HL-60 (cell line): ENCODE measurements at regions not wholly inside any gene's neighbourhood (a gene's known extent, or its start where the extent isn't known, plus 50 kb on each side); places are given as distances from the start of the nearest gene placed in this dataset.

ENCODE experiments used
- CTCF ChIP-seq: IDR thresholded peaks from one replicate; pipeline ENCODE4 v1.5.1; 2011; ENCODE audit warnings: low read length, control low read depth, inconsistent platforms; ENCODE audit not compliant: insufficient read depth
- GABPA ChIP-seq: IDR thresholded peaks from 2 replicates; pipeline ENCODE4 v1.6.1; 2012; ENCODE audit warnings: low read depth
- POLR2AphosphoS5 ChIP-seq: IDR thresholded peaks from 2 replicates; pipeline ENCODE4 v1.6.1; 2012; ENCODE audit warnings: low read depth
- REST ChIP-seq: IDR thresholded peaks from 2 replicates; pipeline ENCODE4 v1.6.1; 2012; ENCODE audit warnings: low read depth; ENCODE audit not compliant: insufficient replicate concordance

- TF ChIP-seq CTCF (no peak), POLR2AphosphoS5 (no peak), REST (no peak), GABPA (no peak)
Observed at GRCh38 chr15:47184003-47184907, 533.0 kb upstream of the SEMA6D start.
